ENCODE measurements at regions not wholly inside any gene's neighbourhood (a gene's known extent, or its start where the extent isn't known, plus 50 kb on each side); places are given as distances from the start of the nearest gene placed in this dataset.

DNA sequence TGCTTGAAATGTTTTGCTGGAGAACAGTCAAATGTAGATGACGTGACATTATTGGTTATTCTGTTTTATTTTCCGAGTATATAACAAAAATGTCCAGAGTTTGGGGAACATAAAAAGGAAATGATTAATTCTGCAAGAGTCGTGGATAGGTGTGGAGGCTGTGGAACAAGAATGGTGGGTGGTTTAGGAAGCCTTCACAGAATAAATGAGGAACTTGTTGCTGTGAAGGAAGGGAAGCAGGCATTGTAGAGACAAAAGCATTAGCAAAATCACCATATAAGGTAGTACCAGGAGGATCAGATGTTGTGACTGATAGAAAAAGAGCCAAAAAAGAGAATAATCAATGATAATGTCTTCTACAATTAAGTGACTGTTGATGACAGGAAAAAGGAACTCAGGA, 66.2 kb upstream of the CNTLN start:
- ChIA-PET CTCF (no interaction called here), POLR2A (ENCODE audit: low non-redundant PET) (no interaction called here)
- no TSS peak for BruUV-seq (replicated peaks)
- no peaks in the 10 kb centered on the region for H3K9me3 ChIP-seq (ENCODE audit: low read depth, low read length, poor library complexity, severe bottlenecking)
- no peaks in the 10 kb centered on the region for H3K27me3 ChIP-seq (replicated peaks; ENCODE audit: insufficient read depth, low read depth, low read length, poor library complexity)
- TF ChIP-seq, protein P1, sequence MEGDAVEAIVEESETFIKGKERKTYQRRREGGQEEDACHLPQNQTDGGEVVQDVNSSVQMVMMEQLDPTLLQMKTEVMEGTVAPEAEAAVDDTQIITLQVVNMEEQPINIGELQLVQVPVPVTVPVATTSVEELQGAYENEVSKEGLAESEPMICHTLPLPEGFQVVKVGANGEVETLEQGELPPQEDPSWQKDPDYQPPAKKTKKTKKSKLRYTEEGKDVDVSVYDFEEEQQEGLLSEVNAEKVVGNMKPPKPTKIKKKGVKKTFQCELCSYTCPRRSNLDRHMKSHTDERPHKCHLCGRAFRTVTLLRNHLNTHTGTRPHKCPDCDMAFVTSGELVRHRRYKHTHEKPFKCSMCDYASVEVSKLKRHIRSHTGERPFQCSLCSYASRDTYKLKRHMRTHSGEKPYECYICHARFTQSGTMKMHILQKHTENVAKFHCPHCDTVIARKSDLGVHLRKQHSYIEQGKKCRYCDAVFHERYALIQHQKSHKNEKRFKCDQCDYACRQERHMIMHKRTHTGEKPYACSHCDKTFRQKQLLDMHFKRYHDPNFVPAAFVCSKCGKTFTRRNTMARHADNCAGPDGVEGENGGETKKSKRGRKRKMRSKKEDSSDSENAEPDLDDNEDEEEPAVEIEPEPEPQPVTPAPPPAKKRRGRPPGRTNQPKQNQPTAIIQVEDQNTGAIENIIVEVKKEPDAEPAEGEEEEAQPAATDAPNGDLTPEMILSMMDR (conservative IDR thresholded peaks at IDR 0.05; ENCODE audit: low read depth, low read length) = no peak
- TF ChIP-seq EZH2 (IDR thresholded peaks at IDR 0.05; ENCODE audit: borderline replicate concordance, low read depth, low read length, poor library complexity, severe bottlenecking) = no peak
- intact Hi-C loops (cut with micrococcal nuclease; ENCODE audit: unreplicated experiment) = no loop called here
- no peak overlapping the region for H3K4me3 ChIP-seq (ENCODE audit: low read depth, low read length, poor library complexity, severe bottlenecking)
- no peak overlapping the region for H3K27ac ChIP-seq (ENCODE audit: low read depth, low read length, poor library complexity, severe bottlenecking)
- no peaks in the 10 kb centered on the region for H3K36me3 ChIP-seq (ENCODE audit: insufficient read depth, low read length, poor library complexity, severe bottlenecking)
- no peak for DNase-seq (ENCODE audit: low spot score)
- no peaks in the 10 kb centered on the region for H3K4me1 ChIP-seq (ENCODE audit: insufficient read depth, low read length, poor library complexity, severe bottlenecking)

DNA sequence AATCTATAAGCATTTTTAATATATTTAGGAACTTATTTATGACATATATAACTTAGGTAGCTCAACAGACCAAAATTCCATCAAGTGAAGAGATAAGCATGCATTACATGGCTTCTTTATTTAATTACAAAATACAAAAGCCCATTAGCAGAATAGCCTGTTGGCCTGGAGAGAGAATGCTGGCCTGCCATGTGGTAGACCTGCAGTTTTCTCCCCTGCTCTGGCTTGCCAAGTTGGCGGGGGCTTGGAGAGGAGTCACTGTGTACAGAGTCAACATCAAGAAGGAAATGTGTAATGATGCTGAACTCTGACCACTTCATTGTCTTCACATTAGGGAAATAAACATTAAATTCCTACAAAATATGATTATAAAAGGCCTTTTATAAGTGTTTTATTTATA, 69.8 kb upstream of the CNTLN start:
- Histone ChIP-seq H3K4me3 (ENCODE audit: low read depth, low read length, poor library complexity, severe bottlenecking) (no peak overlapping the region), H3K27ac (ENCODE audit: low read depth, low read length, poor library complexity, severe bottlenecking) (no peak overlapping the region), H3K9me3 (ENCODE audit: low read depth, low read length, poor library complexity, severe bottlenecking) (no peaks in the 10 kb centered on the region), H3K27me3 (replicated peaks; ENCODE audit: insufficient read depth, low read depth, low read length, poor library complexity) (no peaks in the 10 kb centered on the region), H3K4me1 (ENCODE audit: insufficient read depth, low read length, poor library complexity, severe bottlenecking) (no peaks in the 10 kb centered on the region), H3K36me3 (ENCODE audit: insufficient read depth, low read length, poor library complexity, severe bottlenecking) (no peaks in the 10 kb centered on the region)
- intact Hi-C loops (cut with micrococcal nuclease; ENCODE audit: unreplicated experiment) = no loop called here
- ChIA-PET POLR2A (ENCODE audit: low non-redundant PET) (no interaction called here), CTCF (no interaction called here)
- no peak for TF ChIP-seq EZH2 (IDR thresholded peaks at IDR 0.05; ENCODE audit: borderline replicate concordance, low read depth, low read length, poor library complexity, severe bottlenecking)
- TF ChIP-seq, protein P1 (conservative IDR thresholded peaks at IDR 0.05; ENCODE audit: low read depth, low read length) = no peak
- no TSS peak for BruUV-seq (replicated peaks)
- DNase-seq (ENCODE audit: low spot score) = no peak

DNA sequence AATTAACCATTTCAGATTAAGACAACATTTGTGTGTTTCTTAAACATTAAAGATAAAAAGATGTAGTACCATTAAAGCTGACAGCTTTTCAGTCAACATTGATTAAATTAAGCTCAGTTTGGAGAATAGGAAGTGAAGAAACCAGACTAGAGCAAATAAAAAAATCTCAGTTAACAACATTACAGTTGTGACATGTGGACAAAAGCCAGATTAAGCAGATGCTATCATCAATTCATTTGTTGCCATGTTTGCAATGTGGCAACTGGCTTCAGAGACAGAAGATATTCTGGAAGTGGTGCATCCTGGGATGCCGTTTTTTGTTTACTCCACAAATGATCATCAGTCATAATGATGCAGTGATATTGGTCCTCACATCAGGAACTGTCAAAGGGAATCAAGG, 70.3 kb upstream of the CNTLN start:
- no peak for DNase-seq (ENCODE audit: low spot score)
- POLR2A ChIA-PET (ENCODE audit: low non-redundant PET) = no interaction called here
- H3K9me3 ChIP-seq (ENCODE audit: low read depth, low read length, poor library complexity, severe bottlenecking) = no peaks in the 10 kb centered on the region
- no peaks in the 10 kb centered on the region for H3K27me3 ChIP-seq (replicated peaks; ENCODE audit: insufficient read depth, low read depth, low read length, poor library complexity)
- CTCF ChIA-PET = interaction anchor here (2.0 kb wide), 1 partner anchor 398 kb away, joined by 4 read pairs; no protein-coding TSS in a partner anchor
- H3K36me3 ChIP-seq (ENCODE audit: insufficient read depth, low read length, poor library complexity, severe bottlenecking) = no peaks in the 10 kb centered on the region
- intact Hi-C loops (cut with micrococcal nuclease; ENCODE audit: unreplicated experiment) = no loop called here
- no peak overlapping the region for H3K27ac ChIP-seq (ENCODE audit: low read depth, low read length, poor library complexity, severe bottlenecking)
- no peak for TF ChIP-seq EZH2 (IDR thresholded peaks at IDR 0.05; ENCODE audit: borderline replicate concordance, low read depth, low read length, poor library complexity, severe bottlenecking)
- TF ChIP-seq, protein P1 (conservative IDR thresholded peaks at IDR 0.05; ENCODE audit: low read depth, low read length) = no peak
- BruUV-seq (replicated peaks) = no TSS peak
- H3K4me1 ChIP-seq (ENCODE audit: insufficient read depth, low read length, poor library complexity, severe bottlenecking) = no peaks in the 10 kb centered on the region
- H3K4me3 ChIP-seq (ENCODE audit: low read depth, low read length, poor library complexity, severe bottlenecking) = no peak overlapping the region
